Activated CD8-positive, alpha-beta T cell treated with anti-CD3 and anti-CD28 coated beads, Interleukin-2, amount 10 ng/mL, durations not matched to agents 7 days and 5 days (primary cell): ENCODE measurements at regions not wholly inside any gene's neighbourhood (a gene's known extent, or its start where the extent isn't known, plus 50 kb on each side); places are given as distances from the start of the nearest gene placed in this dataset.

ENCODE experiments used
- ATAC-seq: fragments of 150-1000 bp; cut with Tn5 transposase; one replicate; pipeline ENCODE4 v1.10.0; 2021; ENCODE audit warnings: moderate library complexity
- CTCF ChIA-PET: fragments of 350-600 bp; sonication (Branson Sonifier 250); formaldehyde crosslinking; loops from one replicate; lab custom pipeline; 2021; ENCODE audit warnings: antibody characterized with exemption; lab: Charles Lee
- POLR2A ChIA-PET: fragments of 350-600 bp; sonication (Branson Sonifier 250); formaldehyde crosslinking; loops from one replicate; lab custom pipeline; 2021; ENCODE audit warnings: antibody characterized with exemption; lab: Charles Lee
- DNase-seq: peaks from one replicate; pipeline ENCODE4 v3.0.0-alpha.2; 2020
- H3K27ac Mint-ChIP-seq: one replicate; pipeline ENCODE4 v1.8.0; 2021; ENCODE audit warnings: mild to moderate bottlenecking, mixed read lengths
- H3K27me3 Mint-ChIP-seq: one replicate; pipeline ENCODE4 v1.8.0; 2021; ENCODE audit warnings: low read depth, mixed read lengths
- H3K36me3 Mint-ChIP-seq: one replicate; pipeline ENCODE4 v1.8.0; 2021; ENCODE audit warnings: low read depth, mixed read lengths
- H3K4me1 Mint-ChIP-seq: one replicate; pipeline ENCODE4 v1.8.0; 2021; ENCODE audit warnings: low read depth, mixed read lengths
- H3K4me3 Mint-ChIP-seq: one replicate; pipeline ENCODE4 v1.8.0; 2021; ENCODE audit warnings: mild to moderate bottlenecking, mixed read lengths
- H3K9me3 Mint-ChIP-seq: one replicate; pipeline ENCODE4 v1.8.0; 2022; ENCODE audit warnings: mixed read lengths; ENCODE audit not compliant: insufficient read depth

GRCh38 chr17:45675012-45675411 lies 109.1 kb upstream of the CRHR1 start:
- no peaks in the 10 kb centered on the region for H3K9me3 Mint-ChIP-seq
- no peak overlapping the region for H3K27ac Mint-ChIP-seq
- ATAC-seq (no peak), DNase-seq (no peak)
- H3K4me3 Mint-ChIP-seq: no peak overlapping the region
- CTCF ChIA-PET: interaction anchor here (1.2 kb wide), 2 partner anchors 27 to 35 kb away, joined by 3 read pairs; no protein-coding TSS in a partner anchor
- H3K36me3 Mint-ChIP-seq: no peaks in the 10 kb centered on the region
- H3K4me1 Mint-ChIP-seq: no peaks in the 10 kb centered on the region
- peaks cover 2% of the 10 kb centered on the region for H3K27me3 Mint-ChIP-seq
- POLR2A ChIA-PET: no interaction called here

GRCh38 chr17:45675892-45676291 lies 108.2 kb upstream of the CRHR1 start:
- no peak for DNase-seq
- no peak overlapping the region for H3K27ac Mint-ChIP-seq
- ATAC-seq: no peak
- no peaks in the 10 kb centered on the region for H3K36me3 Mint-ChIP-seq
- H3K27me3 Mint-ChIP-seq: peaks cover 6% of the 10 kb centered on the region
- CTCF ChIA-PET: no interaction called here
- POLR2A ChIA-PET: no interaction called here
- H3K4me3 Mint-ChIP-seq: no peak overlapping the region
- no peaks in the 10 kb centered on the region for H3K4me1 Mint-ChIP-seq
- H3K9me3 Mint-ChIP-seq: no peaks in the 10 kb centered on the region

- DNase-seq (no peak), ATAC-seq (no peak)
- no peaks in the 10 kb centered on the region for H3K4me1 Mint-ChIP-seq
- H3K4me3 Mint-ChIP-seq: no peak overlapping the region
- ChIA-PET CTCF (no interaction called here), POLR2A (no interaction called here)
- no peaks in the 10 kb centered on the region for H3K36me3 Mint-ChIP-seq
- no peak overlapping the region for H3K27ac Mint-ChIP-seq
- peaks cover 6% of the 10 kb centered on the region for H3K27me3 Mint-ChIP-seq
- no peaks in the 10 kb centered on the region for H3K9me3 Mint-ChIP-seq
Measured at GRCh38 chr17:45676695-45677094, 107.4 kb upstream of the CRHR1 start.

GRCh38 chr17:45677770-45678169 lies 106.3 kb upstream of the CRHR1 start:
- no peaks in the 10 kb centered on the region for H3K4me1 Mint-ChIP-seq
- H3K36me3 Mint-ChIP-seq: no peaks in the 10 kb centered on the region
- H3K27me3 Mint-ChIP-seq: peaks cover 6% of the 10 kb centered on the region
- H3K27ac Mint-ChIP-seq: no peak overlapping the region
- H3K4me3 Mint-ChIP-seq: no peak overlapping the region
- POLR2A ChIA-PET: no interaction called here
- DNase-seq: no peak
- no peak for ATAC-seq
- CTCF ChIA-PET: no interaction called here
- H3K9me3 Mint-ChIP-seq: no peaks in the 10 kb centered on the region

GRCh38 chr17:45679426-45679825 lies 104.7 kb upstream of the CRHR1 start:
- Mint-ChIP-seq H3K9me3 (no peaks in the 10 kb centered on the region), H3K36me3 (no peaks in the 10 kb centered on the region), H3K27me3 (peaks cover 6% of the 10 kb centered on the region), H3K4me1 (no peaks in the 10 kb centered on the region), H3K27ac (no peak overlapping the region), H3K4me3 (no peak overlapping the region)
- POLR2A ChIA-PET: no interaction called here
- CTCF ChIA-PET: interaction anchor here (1.0 kb wide), 1 partner anchor 152 kb away, joined by 4 read pairs; no protein-coding TSS in a partner anchor
- ATAC-seq: no peak
- DNase-seq: no peak

GRCh38 chr17:45680360-45680759 lies 103.8 kb upstream of the CRHR1 start:
- peaks cover 8% of the 10 kb centered on the region for H3K27me3 Mint-ChIP-seq
- CTCF ChIA-PET: interaction anchor here (1.0 kb wide), 1 partner anchor 151 kb away, joined by 4 read pairs; no protein-coding TSS in a partner anchor
- H3K27ac Mint-ChIP-seq: no peak overlapping the region
- ATAC-seq (no peak), DNase-seq (no peak)
- H3K9me3 Mint-ChIP-seq: no peaks in the 10 kb centered on the region
- H3K4me3 Mint-ChIP-seq: no peak overlapping the region
- no peaks in the 10 kb centered on the region for H3K4me1 Mint-ChIP-seq
- POLR2A ChIA-PET: no interaction called here
- no peaks in the 10 kb centered on the region for H3K36me3 Mint-ChIP-seq

- H3K36me3 Mint-ChIP-seq: no peaks in the 10 kb centered on the region
- H3K4me3 Mint-ChIP-seq: no peak overlapping the region
- no peaks in the 10 kb centered on the region for H3K9me3 Mint-ChIP-seq
- ATAC-seq (no peak), DNase-seq (no peak)
- CTCF ChIA-PET: interaction anchor here (1.0 kb wide), 1 partner anchor 42 kb away, joined by 4 read pairs; no protein-coding TSS in a partner anchor
- POLR2A ChIA-PET: no interaction called here
- no peaks in the 10 kb centered on the region for H3K4me1 Mint-ChIP-seq
- peaks cover 8% of the 10 kb centered on the region for H3K27me3 Mint-ChIP-seq
- H3K27ac Mint-ChIP-seq: no peak overlapping the region
Measured at GRCh38 chr17:45681706-45682105, 102.4 kb upstream of the CRHR1 start.

GRCh38 chr17:45686250-45686649 lies 97.9 kb upstream of the CRHR1 start:
- ChIA-PET POLR2A (no interaction called here), CTCF (no interaction called here)
- Mint-ChIP-seq H3K36me3 (no peaks in the 10 kb centered on the region), H3K4me3 (no peak overlapping the region), H3K27ac (no peak overlapping the region), H3K27me3 (peaks cover 24% of the 10 kb centered on the region), H3K9me3 (no peaks in the 10 kb centered on the region), H3K4me1 (no peaks in the 10 kb centered on the region)
- DNase-seq (no peak), ATAC-seq (no peak)

GRCh38 chr17:45687594-45687993 lies 96.5 kb upstream of the CRHR1 start:
- H3K9me3 Mint-ChIP-seq: no peaks in the 10 kb centered on the region
- CTCF ChIA-PET: no interaction called here
- no peak for ATAC-seq

GRCh38 chr17:45688353-45688752 lies 95.8 kb upstream of the CRHR1 start:
- Mint-ChIP-seq H3K36me3 (no peaks in the 10 kb centered on the region), H3K27ac (no peak overlapping the region), H3K9me3 (no peaks in the 10 kb centered on the region), H3K4me1 (no peaks in the 10 kb centered on the region), H3K27me3 (peaks cover 29% of the 10 kb centered on the region), H3K4me3 (no peak overlapping the region)
- ChIA-PET POLR2A (no interaction called here), CTCF (no interaction called here)
- DNase-seq: no peak
- no peak for ATAC-seq

More at GRCh38 chr17:45687594-45687993, 96.5 kb upstream of the CRHR1 start:
- Mint-ChIP-seq H3K4me1 (no peaks in the 10 kb centered on the region), H3K36me3 (no peaks in the 10 kb centered on the region), H3K27me3 (peaks cover 29% of the 10 kb centered on the region), H3K27ac (no peak overlapping the region), H3K4me3 (no peak overlapping the region)
- POLR2A ChIA-PET: no interaction called here
- no peak for DNase-seq

GRCh38 chr17:45688820-45689219 lies 95.3 kb upstream of the CRHR1 start:
- ATAC-seq: no peak
- no peak for DNase-seq
- Mint-ChIP-seq H3K4me1 (no peaks in the 10 kb centered on the region), H3K4me3 (no peak overlapping the region), H3K9me3 (no peaks in the 10 kb centered on the region), H3K36me3 (no peaks in the 10 kb centered on the region), H3K27ac (no peak overlapping the region), H3K27me3 (peaks cover 31% of the 10 kb centered on the region)
- POLR2A ChIA-PET: no interaction called here
- CTCF ChIA-PET: no interaction called here

GRCh38 chr17:45689451-45689850 lies 94.7 kb upstream of the CRHR1 start:
- ChIA-PET CTCF (no interaction called here), POLR2A (no interaction called here)
- Mint-ChIP-seq H3K4me1 (no peaks in the 10 kb centered on the region), H3K4me3 (no peak overlapping the region), H3K27ac (no peak overlapping the region), H3K36me3 (no peaks in the 10 kb centered on the region), H3K9me3 (no peaks in the 10 kb centered on the region), H3K27me3 (peaks cover 33% of the 10 kb centered on the region)
- ATAC-seq: no peak
- no peak for DNase-seq

GRCh38 chr17:45690625-45691275 lies 93.4 kb upstream of the CRHR1 start:
- Mint-ChIP-seq H3K4me3 (no peak overlapping the region), H3K9me3 (no peaks in the 10 kb centered on the region), H3K27me3 (peaks cover 33% of the 10 kb centered on the region), H3K27ac (no peak overlapping the region), H3K4me1 (no peaks in the 10 kb centered on the region), H3K36me3 (no peaks in the 10 kb centered on the region)
- ChIA-PET POLR2A (no interaction called here), CTCF (no interaction called here)
- ATAC-seq (no peak), DNase-seq (no peak)
